ENCODE measurements at regions not wholly inside any gene's neighbourhood (a gene's known extent, or its start where the extent isn't known, plus 50 kb on each side); places are given as distances from the start of the nearest gene placed in this dataset.

GRCh38 chr2:129888896-129889295 is 90.6 kb upstream of the RAB6C start:
- DNase-seq (ENCODE audit: insufficient read length, low spot score) (no peak), FAIRE-seq (no peak)
- TF ChIP-seq POLR2A (IDR thresholded peaks at IDR 0.05; ENCODE audit: low read depth, low read length) (no peak), TAF1 (IDR thresholded peaks at IDR 0.05; ENCODE audit: low read depth, low read length) (no peak), SPI1 (IDR thresholded peaks at IDR 0.05; ENCODE audit: low read depth, low read length) (no peak), POLR2AphosphoS5 (IDR thresholded peaks at IDR 0.05; ENCODE audit: low read depth, low read length) (no peak), PAX5 (IDR thresholded peaks at IDR 0.05; ENCODE audit: insufficient read depth, low read length, severe bottlenecking) (no peak), POU2F2 (IDR thresholded peaks at IDR 0.05; ENCODE audit: low read depth, low read length) (no peak)

DNA sequence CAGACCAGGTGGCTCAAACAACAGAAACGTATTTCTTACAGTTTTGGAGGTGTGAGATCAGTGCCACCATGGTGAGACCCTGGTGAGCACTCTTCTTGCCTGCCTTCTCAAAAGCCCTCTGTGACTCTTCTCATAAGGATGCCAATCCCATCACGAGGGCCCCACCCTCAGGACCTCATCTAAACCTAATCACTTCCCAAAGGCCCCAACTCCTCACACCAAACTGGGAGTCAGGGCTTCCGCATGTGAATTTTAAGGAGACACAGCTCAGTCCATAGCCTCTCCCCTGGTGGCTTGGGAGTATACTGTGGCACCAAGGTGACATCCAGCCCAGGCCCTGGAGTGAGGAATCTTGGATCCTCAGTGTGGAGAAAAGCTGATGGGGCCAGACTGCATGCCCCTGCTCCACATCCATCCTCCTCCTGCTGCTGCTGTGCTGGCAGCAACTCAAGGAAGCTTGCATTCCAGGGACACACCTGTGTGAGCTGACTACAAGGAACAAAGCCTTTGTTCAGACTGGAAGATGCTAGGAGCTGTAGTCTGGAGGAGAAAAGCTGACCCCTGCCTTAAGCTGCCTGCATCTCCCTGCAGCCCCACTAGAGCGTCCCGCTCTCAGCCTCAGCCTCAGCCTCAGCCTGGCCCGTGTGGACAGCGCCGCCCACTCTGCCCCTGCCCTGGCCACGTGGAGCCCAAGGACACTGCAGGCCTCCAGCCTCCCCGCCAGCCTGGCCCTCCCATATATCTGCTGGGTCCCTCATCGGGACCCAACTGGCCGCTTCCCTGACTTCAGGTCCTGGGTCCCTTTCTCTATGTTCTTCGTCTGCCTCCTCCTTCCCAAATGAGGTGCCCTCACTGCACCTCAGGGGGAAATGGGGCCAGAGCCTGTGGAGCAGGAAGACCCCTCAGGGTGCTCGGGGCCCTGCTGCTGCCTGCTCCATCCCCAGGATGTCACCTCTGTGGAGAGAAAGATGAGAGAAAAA is 87.8 kb upstream of the RAB6C start:
- FAIRE-seq (no peak), DNase-seq (ENCODE audit: insufficient read length, low spot score) (no peak)

GRCh38 chr2:129892360-129892759 is 87.1 kb upstream of the RAB6C start:
- DNase-seq (ENCODE audit: insufficient read length, low spot score) (no peak), FAIRE-seq (no peak)

More for the DNA sequence above, 87.8 kb upstream of the RAB6C start:
- no peak for TF ChIP-seq TAF1 (IDR thresholded peaks at IDR 0.05; ENCODE audit: low read depth, low read length)
- TF ChIP-seq POU2F2 (IDR thresholded peaks at IDR 0.05; ENCODE audit: low read depth, low read length), result no peak
- no peak for TF ChIP-seq SPI1 (IDR thresholded peaks at IDR 0.05; ENCODE audit: low read depth, low read length)
- TF ChIP-seq POLR2AphosphoS5 (IDR thresholded peaks at IDR 0.05; ENCODE audit: low read depth, low read length), result no peak
- no peak for TF ChIP-seq PAX5 (IDR thresholded peaks at IDR 0.05; ENCODE audit: insufficient read depth, low read length, severe bottlenecking)
- TF ChIP-seq POLR2A (IDR thresholded peaks at IDR 0.05; ENCODE audit: low read depth, low read length), result no peak

GRCh38 chr2:129892773-129893172 is 86.7 kb upstream of the RAB6C start:
- DNase-seq (ENCODE audit: insufficient read length, low spot score), result no peak
- FAIRE-seq, result no peak
- TF ChIP-seq POLR2A (IDR thresholded peaks at IDR 0.05; ENCODE audit: low read depth, low read length) (no peak), TAF1 (IDR thresholded peaks at IDR 0.05; ENCODE audit: low read depth, low read length) (no peak), POLR2AphosphoS5 (IDR thresholded peaks at IDR 0.05; ENCODE audit: low read depth, low read length) (no peak), POU2F2 (IDR thresholded peaks at IDR 0.05; ENCODE audit: low read depth, low read length) (no peak), SPI1 (IDR thresholded peaks at IDR 0.05; ENCODE audit: low read depth, low read length) (no peak), PAX5 (IDR thresholded peaks at IDR 0.05; ENCODE audit: insufficient read depth, low read length, severe bottlenecking) (no peak)

More at GRCh38 chr2:129892360-129892759, 87.1 kb upstream of the RAB6C start:
- TF ChIP-seq TAF1 (IDR thresholded peaks at IDR 0.05; ENCODE audit: low read depth, low read length) (no peak), POLR2A (IDR thresholded peaks at IDR 0.05; ENCODE audit: low read depth, low read length) (no peak), POLR2AphosphoS5 (IDR thresholded peaks at IDR 0.05; ENCODE audit: low read depth, low read length) (no peak), PAX5 (IDR thresholded peaks at IDR 0.05; ENCODE audit: insufficient read depth, low read length, severe bottlenecking) (no peak)

DNA sequence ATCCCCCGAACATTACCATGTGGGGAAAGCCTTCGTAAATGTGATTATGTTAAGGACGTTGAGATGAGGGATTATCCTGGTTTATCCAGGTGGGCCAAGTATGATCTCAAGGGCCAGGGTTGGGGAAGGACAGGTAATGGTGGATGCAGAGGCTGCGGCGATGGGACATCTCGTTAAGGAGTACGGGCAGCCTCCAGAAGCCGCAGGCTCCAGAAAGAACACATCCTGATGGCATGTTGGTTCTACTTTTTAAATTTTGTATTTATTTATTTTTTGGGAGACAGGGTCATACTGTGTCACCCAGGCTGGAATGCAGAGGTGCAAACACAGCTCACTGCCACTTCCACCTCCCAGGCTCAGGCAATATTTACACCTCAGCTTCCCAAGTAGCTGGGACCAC is 86.2 kb upstream of the RAB6C start:
- TF ChIP-seq POU2F2 (IDR thresholded peaks at IDR 0.05; ENCODE audit: low read depth, low read length) (no peak), SPI1 (IDR thresholded peaks at IDR 0.05; ENCODE audit: low read depth, low read length) (no peak), POLR2AphosphoS5 (IDR thresholded peaks at IDR 0.05; ENCODE audit: low read depth, low read length) (no peak), POLR2A (IDR thresholded peaks at IDR 0.05; ENCODE audit: low read depth, low read length) (no peak)

GRCh38 chr2:129894616-129895015 is 84.8 kb upstream of the RAB6C start:
- TF ChIP-seq SPI1 (IDR thresholded peaks at IDR 0.05; ENCODE audit: low read depth, low read length) (no peak), POLR2A (IDR thresholded peaks at IDR 0.05; ENCODE audit: low read depth, low read length) (no peak), PAX5 (IDR thresholded peaks at IDR 0.05; ENCODE audit: insufficient read depth, low read length, severe bottlenecking) (no peak), POLR2AphosphoS5 (IDR thresholded peaks at IDR 0.05; ENCODE audit: low read depth, low read length) (no peak), TAF1 (IDR thresholded peaks at IDR 0.05; ENCODE audit: low read depth, low read length) (no peak), POU2F2 (IDR thresholded peaks at IDR 0.05; ENCODE audit: low read depth, low read length) (no peak)
- FAIRE-seq, result no peak
- no peak for DNase-seq (ENCODE audit: insufficient read length, low spot score)

More for the DNA sequence above, 86.2 kb upstream of the RAB6C start:
- DNase-seq (ENCODE audit: insufficient read length, low spot score) (no peak), FAIRE-seq (no peak)

DNA sequence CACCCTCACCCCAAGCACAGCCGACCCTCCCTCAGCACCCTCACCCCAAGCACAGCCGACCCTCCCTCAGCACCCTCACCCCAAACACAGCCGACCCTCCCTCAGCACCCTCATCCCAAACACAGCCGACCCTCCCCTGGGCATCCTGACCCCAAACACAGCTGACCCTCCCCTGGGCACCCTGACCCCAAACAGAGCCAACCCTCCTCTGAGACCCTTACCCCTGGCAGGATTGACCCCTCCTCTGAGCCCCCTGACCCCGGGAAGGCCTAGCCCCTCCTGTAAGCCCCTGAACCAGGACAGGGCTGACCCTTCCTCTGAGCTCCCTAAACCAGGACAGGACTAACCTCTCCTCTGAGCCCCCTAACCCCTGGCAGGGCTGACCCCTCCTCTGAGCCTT is 84.4 kb upstream of the RAB6C start:
- FAIRE-seq (no peak), DNase-seq (ENCODE audit: insufficient read length, low spot score) (no peak)
- TF ChIP-seq PAX5 (IDR thresholded peaks at IDR 0.05; ENCODE audit: insufficient read depth, low read length, severe bottlenecking) (no peak), POU2F2 (IDR thresholded peaks at IDR 0.05; ENCODE audit: low read depth, low read length) (no peak), SPI1 (IDR thresholded peaks at IDR 0.05; ENCODE audit: low read depth, low read length) (no peak), TAF1 (IDR thresholded peaks at IDR 0.05; ENCODE audit: low read depth, low read length) (no peak), POLR2A (IDR thresholded peaks at IDR 0.05; ENCODE audit: low read depth, low read length) (no peak), POLR2AphosphoS5 (IDR thresholded peaks at IDR 0.05; ENCODE audit: low read depth, low read length) (no peak)

DNA sequence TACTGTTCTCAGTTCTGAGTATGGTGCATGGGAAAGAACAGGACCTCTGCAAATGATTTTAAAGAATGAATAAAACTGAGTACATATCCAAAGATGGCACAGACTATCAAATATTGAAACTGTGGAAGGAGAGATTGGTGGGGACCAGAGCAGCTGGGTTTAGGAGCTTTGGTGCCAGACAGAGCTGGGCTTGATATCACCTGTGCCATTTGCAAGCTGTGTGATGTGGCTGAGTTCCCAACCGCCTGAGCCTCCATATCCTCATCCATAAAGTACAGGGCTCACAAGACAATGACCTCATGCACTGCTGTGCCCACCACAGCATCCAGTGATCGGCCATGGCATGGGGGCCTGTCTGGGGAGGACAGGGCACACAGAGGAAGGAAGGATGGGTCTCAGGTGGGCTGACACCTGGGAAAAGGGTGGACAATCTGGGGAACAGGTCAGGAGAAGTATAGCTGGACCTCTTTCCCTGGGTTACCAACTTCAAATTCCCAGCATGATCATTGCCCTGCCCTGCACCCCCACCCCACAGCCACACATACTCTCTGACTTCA is 83.9 kb upstream of the RAB6C start:
- no peak for DNase-seq (ENCODE audit: insufficient read length, low spot score)
- no peak for FAIRE-seq
- TF ChIP-seq SPI1 (IDR thresholded peaks at IDR 0.05; ENCODE audit: low read depth, low read length), result no peak

GRCh38 chr2:129896226-129897100 is 83.0 kb upstream of the RAB6C start:
- TF ChIP-seq PAX5 (IDR thresholded peaks at IDR 0.05; ENCODE audit: insufficient read depth, low read length, severe bottlenecking) (no peak), TAF1 (IDR thresholded peaks at IDR 0.05; ENCODE audit: low read depth, low read length) (no peak), POLR2A (IDR thresholded peaks at IDR 0.05; ENCODE audit: low read depth, low read length) (no peak), POLR2AphosphoS5 (IDR thresholded peaks at IDR 0.05; ENCODE audit: low read depth, low read length) (no peak), SPI1 (IDR thresholded peaks at IDR 0.05; ENCODE audit: low read depth, low read length) (no peak), POU2F2 (IDR thresholded peaks at IDR 0.05; ENCODE audit: low read depth, low read length) (no peak)
- FAIRE-seq (no peak), DNase-seq (ENCODE audit: insufficient read length, low spot score) (no peak)
